ENCODE measurements at regions not wholly inside any gene's neighbourhood (a gene's known extent, or its start where the extent isn't known, plus 50 kb on each side); places are given as distances from the start of the nearest gene placed in this dataset.

DNA sequence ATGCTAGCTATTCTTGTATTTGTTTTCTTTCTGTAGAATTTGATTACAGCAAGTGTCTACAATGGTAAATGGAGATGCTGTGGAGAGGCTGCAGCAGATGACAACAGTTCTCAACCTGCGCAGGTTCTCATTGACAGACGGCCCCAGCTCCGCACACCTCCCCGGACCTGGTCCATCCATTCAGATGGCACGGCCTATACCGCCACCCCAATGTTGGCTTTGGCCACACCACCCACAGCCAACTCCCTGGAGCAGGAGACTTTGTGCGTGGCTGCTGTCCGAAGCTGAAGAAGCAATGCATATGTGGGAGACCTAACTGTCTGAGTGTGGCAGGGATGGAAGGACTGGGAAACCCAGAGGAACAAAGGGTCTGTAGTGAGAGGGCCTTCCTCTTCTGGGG is 116.4 kb upstream of the TCERG1L start:
- ChIA-PET POLR2A (no interaction called here), CTCF (no interaction called here)
- no peak for DNase-seq (ENCODE audit: low read depth, low spot score)
- TF ChIP-seq, protein P1, sequence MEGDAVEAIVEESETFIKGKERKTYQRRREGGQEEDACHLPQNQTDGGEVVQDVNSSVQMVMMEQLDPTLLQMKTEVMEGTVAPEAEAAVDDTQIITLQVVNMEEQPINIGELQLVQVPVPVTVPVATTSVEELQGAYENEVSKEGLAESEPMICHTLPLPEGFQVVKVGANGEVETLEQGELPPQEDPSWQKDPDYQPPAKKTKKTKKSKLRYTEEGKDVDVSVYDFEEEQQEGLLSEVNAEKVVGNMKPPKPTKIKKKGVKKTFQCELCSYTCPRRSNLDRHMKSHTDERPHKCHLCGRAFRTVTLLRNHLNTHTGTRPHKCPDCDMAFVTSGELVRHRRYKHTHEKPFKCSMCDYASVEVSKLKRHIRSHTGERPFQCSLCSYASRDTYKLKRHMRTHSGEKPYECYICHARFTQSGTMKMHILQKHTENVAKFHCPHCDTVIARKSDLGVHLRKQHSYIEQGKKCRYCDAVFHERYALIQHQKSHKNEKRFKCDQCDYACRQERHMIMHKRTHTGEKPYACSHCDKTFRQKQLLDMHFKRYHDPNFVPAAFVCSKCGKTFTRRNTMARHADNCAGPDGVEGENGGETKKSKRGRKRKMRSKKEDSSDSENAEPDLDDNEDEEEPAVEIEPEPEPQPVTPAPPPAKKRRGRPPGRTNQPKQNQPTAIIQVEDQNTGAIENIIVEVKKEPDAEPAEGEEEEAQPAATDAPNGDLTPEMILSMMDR (IDR thresholded peaks at IDR 0.05; ENCODE audit: insufficient read depth, low read length, missing control alignments): no peak
- H3K4me3 ChIP-seq (ENCODE audit: low read depth, low read length): no peak overlapping the region

DNA sequence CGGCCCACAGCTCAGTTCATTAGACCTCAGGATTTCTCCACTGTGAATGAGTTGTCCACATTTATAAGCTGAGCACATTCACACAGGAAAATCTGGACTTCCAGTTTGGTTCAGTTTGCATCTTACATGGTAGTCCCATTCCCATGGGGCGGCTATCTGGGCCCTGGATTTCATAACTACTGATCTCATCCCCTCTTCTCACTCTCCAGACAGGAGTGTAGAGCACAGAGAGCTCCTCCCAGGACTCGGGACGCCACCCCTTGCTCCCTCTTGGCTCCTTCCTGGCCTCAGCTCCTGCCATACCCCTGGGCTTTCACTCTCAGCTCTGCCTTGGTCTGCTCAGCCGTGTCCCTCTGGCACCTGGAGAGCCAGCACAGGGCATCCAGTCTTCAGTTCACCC is 117.6 kb upstream of the TCERG1L start:
- TF ChIP-seq, protein P1 (IDR thresholded peaks at IDR 0.05; ENCODE audit: insufficient read depth, low read length, missing control alignments): no peak
- no peak overlapping the region for H3K4me3 ChIP-seq (ENCODE audit: low read depth, low read length)
- DNase-seq (ENCODE audit: low read depth, low spot score): no peak
- CTCF ChIA-PET: no interaction called here
- POLR2A ChIA-PET: no interaction called here

DNA sequence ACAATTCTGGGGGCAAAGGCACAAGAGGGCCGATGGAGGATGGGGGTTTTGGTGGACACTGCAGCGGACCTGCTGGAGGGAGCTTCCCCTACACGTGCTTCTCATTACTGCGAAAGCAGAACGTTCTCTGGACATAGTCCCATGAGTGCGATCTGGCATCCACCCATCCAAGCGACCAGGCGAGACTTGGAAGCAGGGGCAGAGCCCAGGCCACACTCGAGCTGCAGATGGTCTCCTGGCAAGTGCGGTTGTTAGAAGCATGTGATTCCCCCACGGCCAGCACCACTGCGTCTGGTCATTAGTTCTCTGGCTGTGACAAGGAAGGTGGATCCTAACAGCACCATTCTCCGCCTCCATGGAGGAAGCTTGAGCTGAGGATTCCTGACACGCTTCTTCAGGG is 118.4 kb upstream of the TCERG1L start:
- H3K4me3 ChIP-seq (ENCODE audit: low read depth, low read length): no peak overlapping the region
- ChIA-PET CTCF (no interaction called here), POLR2A (no interaction called here)
- TF ChIP-seq, protein P1 (IDR thresholded peaks at IDR 0.05; ENCODE audit: insufficient read depth, low read length, missing control alignments): no peak
- no peak for DNase-seq (ENCODE audit: low read depth, low spot score)

DNA sequence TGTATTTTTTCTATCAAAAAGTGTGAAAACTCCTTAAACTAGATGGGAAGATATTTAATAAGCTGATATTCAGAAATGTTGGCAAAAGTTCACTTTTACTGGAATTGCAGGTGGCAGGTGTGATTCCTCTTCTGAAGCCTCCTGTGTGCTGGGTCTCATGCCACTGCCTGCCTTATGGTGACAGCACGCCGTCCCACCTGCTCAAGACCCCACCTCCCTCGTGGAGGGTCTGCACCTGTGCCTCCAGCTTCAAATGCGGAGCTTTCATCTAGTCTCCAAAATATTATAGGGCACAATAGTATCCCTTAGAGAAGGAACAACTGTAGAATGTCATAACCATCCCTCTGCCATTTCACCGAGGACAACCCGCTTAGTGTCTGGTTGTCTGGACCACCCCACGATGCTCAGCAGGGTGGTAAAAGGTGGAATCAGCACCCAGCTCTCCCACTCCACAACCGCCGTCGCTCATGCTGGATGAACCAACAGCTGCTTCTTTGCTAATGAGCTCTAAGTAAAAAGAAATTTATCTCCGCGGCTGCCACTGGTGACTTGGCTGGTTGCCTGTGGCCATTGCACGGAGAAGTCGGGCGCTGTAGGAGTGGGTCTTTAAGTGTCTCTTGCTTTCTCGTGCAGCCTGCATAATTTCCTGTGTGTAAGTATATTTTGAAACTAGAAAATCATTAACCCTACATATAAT is 119.3 kb upstream of the TCERG1L start:
- DNase-seq (ENCODE audit: low read depth, low spot score): no peak
- CTCF ChIA-PET: no interaction called here
- POLR2A ChIA-PET: no interaction called here
- TF ChIP-seq, protein P1 (IDR thresholded peaks at IDR 0.05; ENCODE audit: insufficient read depth, low read length, missing control alignments): no peak
- H3K4me3 ChIP-seq (ENCODE audit: low read depth, low read length): no peak overlapping the region

DNA sequence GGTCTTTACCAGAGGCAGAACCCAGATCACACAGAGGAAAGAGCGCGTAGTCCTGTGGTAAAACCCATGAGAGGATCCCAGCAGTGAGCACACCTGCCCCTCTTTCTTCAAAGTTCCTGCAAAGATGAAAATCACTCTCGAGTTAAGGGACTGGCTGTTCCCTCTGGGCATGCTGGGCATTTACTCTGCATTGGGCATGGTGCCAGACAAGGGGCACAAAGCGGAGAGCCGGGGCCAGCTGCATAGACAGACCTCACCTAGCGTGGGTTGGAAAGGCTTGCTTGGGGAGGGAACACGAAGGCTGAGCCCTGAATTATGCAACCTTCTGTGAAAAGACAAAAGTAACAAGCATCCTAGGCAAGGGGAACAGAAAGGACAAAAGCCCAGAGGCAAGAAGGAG is 120.0 kb upstream of the TCERG1L start:
- no peak for DNase-seq (ENCODE audit: low read depth, low spot score)
- TF ChIP-seq, protein P1 (IDR thresholded peaks at IDR 0.05; ENCODE audit: insufficient read depth, low read length, missing control alignments): no peak
- POLR2A ChIA-PET: no interaction called here
- H3K4me3 ChIP-seq (ENCODE audit: low read depth, low read length): no peak overlapping the region
- CTCF ChIA-PET: no interaction called here

DNA sequence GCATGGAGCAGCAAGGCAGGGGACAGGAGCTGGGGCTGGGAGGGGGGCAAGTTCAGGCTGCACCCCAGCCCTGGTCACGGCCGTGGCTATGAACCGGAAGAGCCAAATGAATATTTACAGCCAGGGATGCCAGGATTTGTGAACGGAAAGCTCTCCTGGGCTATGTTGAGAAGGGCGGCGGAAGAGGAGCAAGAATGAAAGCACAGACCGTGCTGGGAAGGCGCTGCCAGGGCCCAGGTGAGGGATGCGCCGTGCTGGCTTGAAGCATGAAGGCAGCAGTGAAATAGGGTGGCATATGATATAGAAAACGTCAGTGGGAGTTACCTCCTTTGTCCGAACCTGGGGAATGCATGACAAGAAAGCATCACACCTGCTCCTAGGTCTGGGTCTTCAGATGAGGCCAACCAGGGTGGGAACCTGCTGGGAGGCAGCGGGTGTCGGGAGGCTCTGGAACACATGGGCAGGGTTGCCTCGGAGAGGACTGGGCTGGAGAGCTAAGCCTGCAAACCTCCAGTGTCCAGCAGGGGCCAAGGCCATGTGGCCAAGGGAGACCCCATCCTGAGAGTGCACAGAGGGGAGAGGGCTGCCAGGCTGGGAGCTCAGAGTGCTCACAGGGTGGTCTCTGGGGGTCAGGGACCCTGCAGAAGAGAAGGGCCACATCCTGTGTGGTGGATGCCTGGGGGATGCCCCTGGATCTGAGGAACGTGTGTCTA is 120.6 kb upstream of the TCERG1L start:
- ChIA-PET CTCF (no interaction called here), POLR2A (no interaction called here)
- no peak for DNase-seq (ENCODE audit: low read depth, low spot score)
- H3K4me3 ChIP-seq (ENCODE audit: low read depth, low read length): no peak overlapping the region
- TF ChIP-seq, protein P1 (IDR thresholded peaks at IDR 0.05; ENCODE audit: insufficient read depth, low read length, missing control alignments): no peak
